ELF-1 (cell line): ENCODE measurements at regions not wholly inside any gene's neighbourhood (a gene's known extent, or its start where the extent isn't known, plus 50 kb on each side); places are given as distances from the start of the nearest gene placed in this dataset.

ENCODE experiments used
- DNase-seq: peaks from one replicate; pipeline ENCODE4 v3.0.0-alpha.2; 2016; ENCODE audit warnings: low read depth, low spot score

DNA sequence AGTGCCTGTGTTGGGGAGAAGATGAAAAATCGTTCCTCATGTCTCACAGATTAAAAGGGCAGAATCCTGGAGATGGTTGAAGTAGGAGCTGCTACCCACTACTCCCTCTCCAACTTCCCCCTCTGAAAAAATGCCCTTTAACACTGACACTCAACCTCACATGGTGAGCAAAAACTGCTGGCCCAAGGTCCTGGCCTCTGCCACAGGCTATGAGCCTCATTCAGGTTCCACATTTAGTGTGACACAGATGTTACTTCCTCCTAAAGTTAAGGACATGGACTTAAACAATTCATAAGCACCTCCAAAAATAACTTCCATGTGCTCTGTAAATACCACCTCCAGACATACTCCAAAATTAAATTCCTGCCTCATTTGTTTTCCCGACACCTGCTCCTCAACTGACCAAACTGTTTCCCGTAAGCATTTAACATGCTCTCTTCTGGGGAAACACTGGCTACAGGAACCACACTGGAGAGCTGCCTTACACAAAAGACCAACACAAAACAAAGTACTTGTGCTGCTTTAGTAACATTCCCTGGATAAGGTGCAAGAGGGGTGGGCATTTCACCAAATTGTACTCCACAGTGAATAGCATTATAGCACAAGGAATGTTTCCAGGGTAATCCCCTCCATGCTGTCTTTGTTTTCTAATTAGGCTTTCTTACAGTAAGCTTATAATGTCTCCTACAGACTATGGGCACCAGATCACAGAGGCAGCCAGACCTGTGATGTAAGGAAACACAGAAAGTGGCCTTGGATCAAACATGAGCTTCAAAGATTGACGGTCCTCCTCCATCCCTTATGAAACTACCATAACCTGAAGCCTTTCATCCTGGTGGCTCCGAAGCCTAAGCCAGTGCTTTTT lies 57.0 kb downstream of the PHLDA1 start:
- DNase-seq: no peak

DNA sequence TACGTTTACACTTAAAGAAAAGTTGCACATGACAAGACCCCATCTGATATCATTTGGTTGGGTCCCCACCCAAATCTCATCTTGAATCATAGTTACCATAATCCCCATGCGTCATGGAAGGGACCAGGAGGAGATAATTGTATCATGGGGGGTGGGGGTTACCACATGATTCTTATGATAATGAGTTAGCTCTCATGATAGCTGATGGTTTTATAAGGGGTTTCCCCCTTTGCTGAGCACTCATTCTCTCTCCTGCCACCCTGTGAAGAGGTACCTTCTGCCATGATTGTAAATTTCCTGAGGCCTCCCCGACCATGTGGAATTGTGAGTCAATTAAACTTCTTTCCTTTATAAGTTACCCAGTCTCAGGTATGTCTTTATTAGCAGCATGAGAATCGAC lies 60.3 kb downstream of the PHLDA1 start:
- no peak for DNase-seq

DNA sequence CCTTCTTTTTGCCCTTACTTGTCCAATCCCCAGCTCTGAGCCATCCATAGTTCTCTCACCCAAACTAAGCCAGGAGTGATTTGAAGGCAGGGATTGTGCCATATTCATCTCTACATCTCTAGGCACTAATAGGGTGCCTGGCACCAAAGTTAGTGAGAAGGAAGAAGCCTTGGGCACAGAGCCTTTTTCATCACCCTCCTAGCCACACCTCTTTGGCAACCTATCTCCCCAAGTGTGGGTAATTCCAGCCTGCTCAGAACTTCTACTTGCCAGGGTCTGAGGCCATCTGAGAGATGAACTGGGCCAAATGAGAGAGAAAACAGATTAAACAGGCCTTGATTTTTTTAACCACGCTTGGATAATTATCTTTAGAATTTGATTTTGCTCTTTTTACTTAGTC lies 61.3 kb downstream of the PHLDA1 start:
- no peak for DNase-seq

DNA sequence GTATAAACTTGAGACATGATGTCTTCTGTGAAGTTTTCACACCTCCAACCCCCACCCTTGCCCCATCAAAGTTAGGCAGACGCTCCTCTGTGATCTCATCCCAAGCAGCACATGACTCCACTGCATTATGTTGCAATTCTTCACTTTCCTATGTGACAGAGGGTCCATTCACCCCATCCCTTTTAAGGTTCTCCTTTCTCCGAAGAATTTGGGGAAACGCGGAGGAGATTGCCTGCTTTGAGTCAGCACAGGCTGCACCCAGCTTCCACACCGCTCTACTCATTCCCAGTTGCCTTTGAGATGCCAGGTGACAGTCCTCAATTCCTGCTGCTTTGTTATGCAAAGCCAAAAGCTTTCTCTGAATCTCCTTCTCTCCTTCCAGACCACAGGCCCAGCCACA lies 61.8 kb downstream of the PHLDA1 start:
- peak; percentile 74 for DNase-seq

DNA sequence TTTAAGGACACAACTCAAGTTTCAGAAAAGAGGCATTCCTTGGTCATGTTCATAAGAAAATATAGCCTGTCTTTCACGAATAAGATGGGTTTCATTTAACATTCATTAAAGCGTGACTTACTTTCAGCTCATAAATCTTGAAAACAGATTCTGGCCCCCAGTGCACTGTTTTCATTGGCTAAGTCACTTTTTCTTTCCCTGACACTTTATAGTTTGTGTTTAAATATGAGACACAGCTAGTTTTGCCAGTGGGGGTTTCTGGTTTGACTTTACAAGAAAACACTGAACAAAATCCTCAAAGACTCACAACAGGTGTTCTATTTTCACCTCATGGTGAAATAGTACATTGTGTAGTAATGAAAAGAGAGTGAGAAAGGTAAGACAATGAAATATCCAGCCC lies 65.9 kb downstream of the PHLDA1 start:
- no peak for DNase-seq

DNA sequence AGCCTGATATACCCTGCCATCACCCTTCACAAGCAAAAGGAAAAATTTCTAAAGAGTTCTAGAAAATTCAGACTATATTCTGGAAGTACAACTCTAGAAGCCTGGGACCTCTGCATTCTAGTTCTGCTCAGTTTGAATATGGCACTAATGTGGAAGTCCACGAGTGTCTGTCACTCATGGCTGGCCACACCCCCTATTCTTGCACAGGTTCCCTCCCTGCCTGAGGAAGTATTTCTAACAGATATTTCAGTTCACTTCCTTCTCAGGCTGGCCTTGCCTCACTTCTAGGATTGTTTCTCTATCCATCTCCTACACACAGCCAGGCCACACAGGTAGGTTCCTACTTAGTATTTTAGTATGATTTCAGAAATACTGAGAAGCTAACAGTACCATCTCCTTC lies 67.4 kb downstream of the PHLDA1 start:
- no peak for DNase-seq

DNA sequence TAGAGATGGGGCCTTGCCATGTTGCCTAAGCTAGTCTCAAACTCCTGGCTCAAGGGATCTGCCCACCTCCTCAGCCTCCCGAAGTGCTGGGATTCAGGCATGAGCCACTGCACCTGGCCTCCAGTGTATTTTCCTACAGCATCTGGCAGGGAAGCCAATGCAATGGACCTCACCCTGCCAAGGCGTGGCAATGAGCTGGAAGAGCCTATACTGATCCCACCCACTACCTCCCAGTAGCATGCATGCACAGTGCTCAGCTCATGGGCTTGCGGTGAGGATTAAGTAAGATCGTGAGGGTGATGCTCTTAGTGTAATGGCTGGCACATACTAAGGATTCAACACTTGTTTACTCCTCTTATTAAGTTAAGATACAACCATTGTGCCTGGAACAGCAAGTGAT lies 69.7 kb downstream of the PHLDA1 start:
- no peak for DNase-seq

DNA sequence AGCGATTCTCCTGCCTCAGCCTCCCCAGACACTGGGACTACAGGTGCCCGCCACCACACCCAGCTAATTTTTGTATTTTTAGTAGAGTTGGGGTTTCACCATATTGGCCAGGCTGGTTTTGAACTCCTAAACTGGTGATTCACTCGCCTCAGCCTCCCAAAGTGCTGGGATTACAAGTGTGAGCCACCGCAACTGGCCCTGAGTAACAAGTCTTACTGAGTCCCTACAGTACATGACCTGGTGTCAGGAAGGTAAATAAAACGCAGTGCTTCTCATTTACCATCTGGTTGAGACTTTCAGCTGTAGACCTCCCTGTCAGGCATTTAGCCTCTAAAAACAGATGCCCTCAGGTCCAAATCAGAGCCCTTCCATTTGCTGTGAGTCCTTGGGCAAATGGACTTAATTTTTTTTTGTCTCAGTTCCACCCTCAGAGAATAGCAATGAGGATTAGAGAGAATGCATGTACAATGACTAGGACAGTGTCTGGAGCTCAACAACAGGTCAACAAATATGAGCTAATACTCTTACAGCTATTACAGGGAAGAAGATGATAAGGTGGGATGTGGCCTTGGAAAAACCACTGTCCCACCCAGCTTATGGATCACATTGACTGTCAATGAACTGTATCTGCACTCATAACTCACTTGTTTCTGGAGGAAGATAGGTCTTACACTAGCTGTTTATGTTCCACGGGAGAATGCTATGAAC lies 70.5 kb downstream of the PHLDA1 start:
- DNase-seq: no peak

DNA sequence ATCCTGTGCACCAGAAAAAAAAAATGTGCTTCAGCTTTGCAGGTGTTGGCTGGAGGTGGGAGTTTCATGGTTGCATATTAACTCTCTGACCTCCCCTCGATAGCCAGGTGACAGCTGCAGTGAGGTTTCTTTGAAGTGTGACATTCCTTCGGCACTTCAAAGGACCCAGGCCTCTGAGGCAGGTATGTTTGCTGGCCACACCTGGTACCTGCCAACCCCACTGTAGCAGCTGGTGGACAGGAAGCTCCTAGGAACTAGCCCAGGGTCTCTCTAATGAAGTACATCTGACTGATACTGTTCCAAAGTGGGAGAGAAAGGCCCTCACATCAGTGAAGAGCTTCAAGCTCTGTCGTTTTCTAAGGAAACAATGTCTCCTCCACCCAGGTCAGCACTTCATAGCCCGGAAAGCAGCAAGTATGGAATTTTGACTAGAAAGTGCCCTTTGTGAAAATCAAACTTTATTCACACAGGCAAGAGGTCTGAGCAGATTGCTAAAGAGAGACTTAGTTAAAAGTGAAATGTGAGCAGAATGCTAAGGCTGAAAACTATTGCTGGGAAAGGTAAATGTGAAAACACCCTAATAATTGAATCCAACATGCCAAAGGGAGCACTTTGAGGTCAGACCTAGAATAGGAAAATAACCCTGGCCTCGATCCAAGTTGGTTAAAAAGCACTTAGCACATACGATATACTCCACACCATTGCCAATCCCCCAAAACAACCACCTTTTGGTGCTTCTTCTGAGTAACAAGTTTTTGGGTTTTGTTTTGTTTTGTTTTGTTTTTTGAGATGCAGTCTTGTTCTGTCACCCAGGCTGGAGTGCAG lies 71.3 kb downstream of the PHLDA1 start:
- DNase-seq: peak; percentile 85

DNA sequence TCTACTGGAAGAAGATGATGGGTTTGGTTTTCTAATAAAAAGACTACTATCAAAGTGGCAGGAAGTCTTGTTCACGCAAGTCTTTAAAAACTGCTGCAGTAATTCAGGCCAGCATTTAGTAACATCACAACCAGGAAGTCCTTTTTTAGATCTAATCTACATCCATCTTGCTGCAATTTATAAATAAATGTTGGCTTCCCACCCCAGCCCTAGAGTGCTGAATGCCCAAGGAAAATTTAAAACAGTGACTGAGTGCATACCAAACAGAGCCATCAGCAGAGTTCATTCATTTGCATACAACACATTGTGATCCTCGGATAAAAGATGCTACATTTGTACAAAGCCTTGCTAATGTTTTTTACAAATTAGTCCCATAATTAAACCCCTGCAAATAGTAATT lies 72.1 kb downstream of the PHLDA1 start:
- no peak for DNase-seq

DNA sequence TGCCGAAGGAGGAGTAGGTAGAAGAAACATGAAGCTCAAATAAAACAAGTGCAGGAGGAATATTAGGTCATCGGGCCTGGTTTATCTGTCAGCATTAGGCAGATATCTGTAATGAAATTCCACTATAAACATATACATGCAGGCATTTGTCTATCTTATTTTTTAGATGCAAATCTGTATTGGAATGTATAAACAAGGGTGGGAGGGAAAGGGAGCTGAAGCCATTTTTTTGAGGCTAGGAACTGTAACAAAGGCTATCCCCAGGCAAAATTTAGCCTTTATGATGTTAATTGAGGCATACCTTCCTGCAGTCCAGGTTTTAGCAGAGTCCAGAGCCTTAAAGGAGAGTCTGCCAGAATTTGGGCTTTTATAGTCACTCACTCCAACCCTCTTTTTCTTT lies 72.5 kb downstream of the PHLDA1 start:
- DNase-seq: peak; percentile 90

DNA sequence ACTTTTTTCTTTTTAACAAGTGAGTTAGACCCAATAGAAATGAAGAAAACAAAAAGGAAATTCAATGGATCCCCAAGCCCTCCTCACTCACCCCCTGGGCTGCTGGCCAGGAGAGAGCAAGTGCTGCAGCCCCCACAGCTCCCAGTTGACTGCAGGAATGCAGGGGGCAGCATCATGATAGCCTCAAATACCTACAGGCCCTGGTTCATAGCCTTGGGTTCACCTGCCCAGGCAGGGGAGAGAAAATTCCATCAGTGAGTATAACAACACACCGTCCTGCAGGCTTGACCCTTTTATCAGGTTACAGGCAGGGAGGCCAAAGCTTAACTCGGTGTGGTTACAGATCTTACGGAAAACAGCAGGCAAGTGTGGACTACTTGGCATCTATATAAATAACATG lies 76.3 kb downstream of the PHLDA1 start:
- peak; percentile 55 for DNase-seq

DNA sequence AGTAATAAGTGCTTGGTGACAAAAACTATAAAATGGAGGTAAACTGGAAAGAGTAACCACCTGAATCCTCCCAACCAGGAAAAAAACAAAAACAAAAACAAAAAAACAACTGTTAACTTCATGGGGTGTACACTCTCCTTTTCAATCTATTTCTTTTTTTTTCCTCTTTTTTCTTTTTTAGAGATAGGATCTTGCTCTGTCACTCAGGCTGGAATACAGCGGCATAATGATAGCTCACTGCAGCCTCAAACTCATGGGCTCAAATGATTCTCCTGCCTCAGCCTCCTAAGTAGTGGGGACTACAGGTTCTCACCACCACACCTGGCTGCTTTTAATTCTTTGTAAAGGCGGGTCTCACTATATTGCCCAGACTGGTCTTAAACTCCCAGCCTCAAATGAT lies 76.8 kb downstream of the PHLDA1 start:
- no peak for DNase-seq

DNA sequence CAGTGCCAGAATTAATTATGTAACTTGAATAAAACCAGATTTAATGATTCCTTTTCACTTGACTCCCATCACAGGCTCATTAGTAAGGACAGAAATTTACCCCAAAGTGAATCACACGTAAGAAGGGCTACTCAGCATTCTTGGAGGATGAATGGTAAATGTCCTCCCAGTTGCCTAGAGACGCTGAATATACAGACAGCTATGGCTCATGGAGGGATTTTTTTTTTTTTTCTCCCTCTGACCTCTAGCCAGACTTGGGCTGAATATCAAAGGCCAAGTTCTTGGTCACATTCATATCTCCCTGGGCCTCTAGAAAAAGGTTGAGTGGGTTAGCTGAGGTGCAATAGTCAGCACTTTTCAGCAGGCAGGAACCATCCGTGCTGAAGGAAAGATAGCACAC lies 77.5 kb downstream of the PHLDA1 start:
- no peak for DNase-seq

DNA sequence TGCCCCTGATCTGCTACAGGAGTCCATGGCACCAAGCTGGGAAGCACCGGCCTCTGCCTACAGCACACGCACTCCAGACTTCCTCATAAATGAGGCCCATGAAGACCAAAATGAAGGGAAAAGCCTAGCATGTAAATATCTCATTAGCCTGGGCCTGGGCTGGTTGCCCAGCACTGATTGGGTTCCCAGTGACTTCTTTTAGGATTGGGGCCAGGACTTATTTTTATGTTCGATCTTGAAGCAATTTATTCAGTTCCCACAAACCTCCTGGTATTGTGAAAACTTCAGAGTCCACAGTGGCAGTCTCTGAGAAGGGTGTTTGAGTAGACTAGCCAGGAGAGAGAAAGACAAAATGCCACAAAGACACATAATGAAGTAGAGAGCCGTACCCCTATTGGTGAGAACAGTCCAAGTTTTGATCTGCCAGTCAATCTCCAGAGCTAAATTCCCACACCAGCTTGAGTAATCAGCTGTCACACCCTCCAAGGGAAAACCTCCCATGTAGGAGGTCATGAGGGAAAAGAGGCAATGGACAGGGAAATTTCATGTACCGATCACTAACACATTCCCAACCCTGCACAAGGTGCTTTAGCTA lies 78.2 kb downstream of the PHLDA1 start:
- no peak for DNase-seq

DNA sequence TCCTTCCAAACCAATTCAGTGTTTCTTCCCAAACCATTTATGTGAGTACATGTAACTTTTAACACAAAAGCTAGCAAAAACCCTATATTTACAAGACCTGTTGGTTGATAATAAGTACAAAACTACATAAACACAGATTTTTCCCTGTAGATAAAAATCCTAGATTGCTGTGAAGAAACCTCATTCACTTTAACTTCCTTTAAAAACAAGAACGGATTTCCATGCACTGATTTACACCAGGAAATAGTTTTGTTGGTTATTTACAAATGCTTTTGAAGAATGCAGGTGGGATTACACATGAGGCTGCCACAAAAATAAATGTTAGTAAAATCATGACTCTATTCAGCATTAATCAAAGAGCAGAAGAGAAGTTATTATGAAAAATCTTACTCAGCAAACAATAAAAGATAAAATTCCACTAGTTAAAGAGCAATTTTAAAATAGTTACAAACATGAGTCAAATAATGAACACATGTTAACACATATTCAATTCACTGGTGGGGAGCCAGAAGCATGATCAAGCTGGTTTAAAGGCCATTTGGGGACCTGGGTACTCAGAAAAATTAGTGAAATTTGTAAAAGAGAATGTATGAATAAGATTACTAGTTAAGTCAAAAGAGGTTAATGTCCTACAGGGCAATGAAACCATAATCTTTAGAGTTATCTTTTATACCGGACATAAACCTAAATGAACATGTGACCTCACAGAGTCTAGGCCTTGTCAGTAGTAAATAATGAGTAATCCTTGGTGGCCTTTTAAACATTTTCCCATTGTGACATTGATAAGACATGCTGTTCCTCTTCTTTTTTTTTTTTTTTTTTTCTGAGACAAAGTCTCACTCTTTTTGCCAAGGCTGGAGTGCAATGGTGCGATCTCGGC lies 79.9 kb downstream of the PHLDA1 start:
- no peak for DNase-seq

DNA sequence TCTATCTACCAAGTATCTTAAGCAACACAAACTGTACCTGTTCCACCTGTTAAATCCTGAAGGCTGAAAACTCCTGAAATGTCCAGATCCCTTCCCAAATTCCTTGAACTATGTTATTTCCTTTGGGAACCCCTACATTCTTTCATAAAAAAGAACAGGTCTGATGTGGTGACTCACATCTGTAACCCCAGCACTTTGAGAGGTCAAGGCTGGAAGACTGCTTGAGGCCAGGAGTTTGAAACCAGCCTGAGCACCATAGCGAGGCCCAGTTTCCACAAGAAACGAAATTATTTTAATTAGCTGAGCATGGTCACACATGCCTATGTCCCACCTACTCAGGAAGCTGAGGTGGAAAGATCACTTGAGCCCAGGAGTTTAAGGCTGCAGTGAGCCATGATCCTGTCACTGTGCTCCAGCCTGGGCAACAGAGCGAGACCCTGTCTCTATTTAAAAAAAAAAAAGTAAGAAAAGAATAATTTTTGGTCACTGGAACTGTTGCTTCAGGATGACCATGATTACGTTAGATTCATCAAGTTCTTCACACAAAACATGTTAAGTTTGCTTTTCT lies 84.3 kb downstream of the PHLDA1 start:
- DNase-seq: no peak

DNA sequence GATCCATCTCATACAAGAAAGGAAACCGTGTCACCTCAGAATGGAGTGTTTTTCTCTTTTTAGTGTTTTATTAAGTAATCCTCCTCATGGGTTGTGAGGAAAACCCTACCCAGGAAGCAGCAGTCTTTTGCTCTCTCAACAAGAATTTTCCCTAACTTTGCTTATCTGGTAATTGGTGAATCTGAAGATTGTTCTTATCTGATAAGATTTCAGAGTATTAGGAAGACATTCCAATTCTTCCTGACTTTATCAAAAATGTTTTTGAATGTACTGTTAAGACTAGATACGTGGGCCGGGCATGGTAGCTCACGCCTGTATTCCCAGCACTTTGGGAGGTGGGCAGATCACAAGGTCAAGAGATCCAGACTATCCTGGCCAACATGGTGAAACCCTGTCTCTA lies 86.0 kb downstream of the PHLDA1 start:
- no peak for DNase-seq

DNA sequence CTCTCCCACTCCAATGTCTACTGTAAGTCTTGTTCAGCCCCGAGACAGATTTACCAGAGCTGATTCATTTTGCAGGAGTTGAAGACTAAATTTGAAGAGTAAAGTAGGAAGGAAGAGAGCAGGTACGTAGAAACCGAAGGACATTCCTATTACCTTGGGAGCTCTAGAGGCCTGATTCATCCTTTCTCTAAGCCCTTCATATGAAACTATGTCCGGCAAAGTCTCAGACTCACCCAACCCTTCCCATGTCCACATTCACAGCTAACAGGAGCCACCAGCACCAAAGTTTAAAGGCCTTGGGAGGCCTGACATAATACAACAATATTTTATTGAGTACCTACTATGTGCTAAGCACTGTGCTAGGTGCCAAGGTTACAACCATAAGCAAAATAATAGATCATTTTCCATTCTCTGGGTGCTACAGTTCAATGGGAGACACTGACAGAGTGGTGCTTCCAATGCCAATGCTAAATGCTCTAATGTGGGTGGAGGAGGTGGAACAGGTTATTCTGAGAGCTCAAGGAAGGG lies 86.6 kb downstream of the PHLDA1 start:
- DNase-seq: no peak
